ENCODE measurements at regions not wholly inside any gene's neighbourhood (a gene's known extent, or its start where the extent isn't known, plus 50 kb on each side); places are given as distances from the start of the nearest gene placed in this dataset.
"Not testable (repeated sequence)": the region's sequence is repeated elsewhere in the genome, so short reads cannot be mapped to it uniquely, and the experiment has no call there.

GRCh38 chr7:17421941-17422340 lies 123.5 kb downstream of the AHR start:
- H3K9me3 Mint-ChIP-seq = peaks cover 0 to 4% (median under 1%) of the 10 kb centered on the region in 6 donors
- no peaks in the 10 kb centered on the region for H3K4me1 Mint-ChIP-seq
- no peak overlapping the region for H3K4me3 Mint-ChIP-seq
- peaks cover 0 to 2% (median 2%) of the 10 kb centered on the region in 3 donors for H3K27me3 Mint-ChIP-seq (ENCODE audit: low read depth in 3 of 3)
- no peak overlapping the region for H3K27ac Mint-ChIP-seq
- H3K36me3 Mint-ChIP-seq = no peaks in the 10 kb centered on the region
- DNase-seq = no peak

- H3K9me3 Mint-ChIP-seq = peaks cover 0 to 8% (median 4%) of the 10 kb centered on the region in 6 donors
- peaks cover 0 to under 1% (median 0%) of the 10 kb centered on the region in 3 donors for H3K36me3 Mint-ChIP-seq
Observed at GRCh38 chr7:17422966-17423365, 124.5 kb downstream of the AHR start.

DNA sequence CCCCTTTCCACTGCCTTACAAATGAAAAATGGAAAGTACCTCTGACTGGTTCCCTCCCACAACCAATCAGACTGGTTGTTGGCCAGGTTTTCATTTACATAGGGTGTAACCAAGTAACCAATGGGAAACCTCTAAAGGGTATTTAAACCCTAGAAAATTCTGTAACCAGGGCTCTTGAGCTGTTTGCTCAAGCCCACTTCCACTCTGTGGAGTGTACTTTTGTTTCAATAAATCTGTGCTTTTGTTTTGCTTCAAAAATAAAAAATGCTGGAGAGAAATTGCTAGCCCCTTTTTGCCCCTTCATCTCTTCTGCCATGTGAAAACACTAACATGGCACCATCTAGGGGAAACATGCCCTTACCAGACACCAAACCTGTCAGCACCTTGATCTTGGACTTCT lies 129.5 kb downstream of the AHR start:
- H3K36me3 Mint-ChIP-seq = peaks cover 0 to 4% (median 0%) of the 10 kb centered on the region in 3 donors
- no peak overlapping the region for H3K27ac Mint-ChIP-seq
- DNase-seq = no peak
- peaks cover 0 to 2% (median 1%) of the 10 kb centered on the region in 3 donors for H3K27me3 Mint-ChIP-seq (ENCODE audit: low read depth in 3 of 3)
- no peak overlapping the region for H3K4me3 Mint-ChIP-seq
- H3K9me3 Mint-ChIP-seq = peaks cover 0 to 17% (median 10%) of the 10 kb centered on the region in 6 donors
- no peaks in the 10 kb centered on the region for H3K4me1 Mint-ChIP-seq

More at GRCh38 chr7:17422966-17423365, 124.5 kb downstream of the AHR start:
- Mint-ChIP-seq H3K4me3 (no peak overlapping the region), H3K27me3 (ENCODE audit: low read depth in 3 of 3) (peaks cover 0 to 2% (median 2%) of the 10 kb centered on the region in 3 donors), H3K27ac (no peak overlapping the region), H3K4me1 (no peaks in the 10 kb centered on the region)
- DNase-seq = no peak

DNA sequence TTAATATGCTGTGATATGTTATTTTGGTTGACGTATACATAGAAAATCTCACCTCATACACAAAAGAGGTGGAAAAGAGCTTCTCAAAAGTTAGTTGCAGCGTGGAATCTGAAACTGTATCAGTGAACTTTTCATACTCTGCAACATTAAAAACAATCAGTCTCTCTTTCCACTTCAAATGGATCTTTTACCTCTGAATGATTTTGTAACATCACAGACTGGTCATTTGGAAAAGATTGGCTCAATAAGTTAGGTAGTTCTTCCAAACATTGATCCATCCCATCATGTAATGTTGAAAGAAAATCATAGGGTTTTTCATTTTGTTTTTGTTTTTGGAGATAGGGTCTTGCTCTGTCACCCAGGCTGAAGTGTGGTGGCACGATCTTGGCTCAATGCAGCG lies 131.1 kb downstream of the AHR start:
- Mint-ChIP-seq H3K4me3 (no peak overlapping the region), H3K27me3 (ENCODE audit: low read depth in 3 of 3) (peaks cover 0 to 2% (median 1%) of the 10 kb centered on the region in 3 donors), H3K4me1 (no peaks in the 10 kb centered on the region), H3K9me3 (peaks cover 0 to 17% (median 10%) of the 10 kb centered on the region in 6 donors), H3K27ac (no peak overlapping the region), H3K36me3 (peaks cover 0 to 4% (median 0%) of the 10 kb centered on the region in 3 donors)
- DNase-seq = no peak

- Mint-ChIP-seq H3K27ac (no peak overlapping the region), H3K9me3 (peaks cover 0 to 19% (median 9%) of the 10 kb centered on the region in 6 donors), H3K36me3 (peaks cover 0 to 4% (median 0%) of the 10 kb centered on the region in 3 donors), H3K4me3 (no peak overlapping the region), H3K27me3 (ENCODE audit: low read depth in 3 of 3) (peaks cover 0 to 2% (median 1%) of the 10 kb centered on the region in 3 donors), H3K4me1 (no peaks in the 10 kb centered on the region)
- DNase-seq = no peak
Observed at GRCh38 chr7:17432793-17433192, 134.3 kb downstream of the AHR start.

DNA sequence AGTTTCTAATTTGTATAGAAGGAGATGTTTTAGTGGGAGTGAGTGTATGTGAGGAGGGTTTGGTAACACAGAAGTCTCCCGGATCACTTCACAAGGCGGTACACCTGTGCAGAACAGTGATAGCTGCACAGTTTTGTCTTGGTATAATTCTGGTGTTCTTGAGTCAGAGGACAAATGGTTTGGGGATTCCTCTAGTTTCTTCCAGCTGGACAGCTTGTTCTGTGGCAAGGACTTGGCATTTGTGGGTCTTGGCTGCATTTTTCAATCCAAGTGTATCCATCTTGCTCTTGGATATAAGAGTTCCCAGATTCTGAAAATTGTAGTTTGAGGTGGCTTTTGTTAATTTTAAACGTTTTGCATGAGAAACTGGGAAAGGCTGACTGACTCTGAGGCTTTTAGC lies 135.7 kb downstream of the AHR start:
- no peak for DNase-seq
- Mint-ChIP-seq H3K27me3 (ENCODE audit: low read depth in 3 of 3) (peaks cover 0 to 4% (median 0%) of the 10 kb centered on the region in 3 donors), H3K4me3 (no peak overlapping the region), H3K27ac (no peak overlapping the region), H3K4me1 (no peaks in the 10 kb centered on the region), H3K36me3 (no peaks in the 10 kb centered on the region), H3K9me3 (peaks cover 0 to 10% (median 2%) of the 10 kb centered on the region in 6 donors)

- DNase-seq = no peak
- Mint-ChIP-seq H3K27me3 (ENCODE audit: low read depth in 3 of 3) (peaks cover 0 to 4% (median 0%) of the 10 kb centered on the region in 3 donors), H3K9me3 (peaks cover 0 to 10% (median 2%) of the 10 kb centered on the region in 6 donors), H3K4me3 (no peak overlapping the region), H3K4me1 (no peaks in the 10 kb centered on the region), H3K36me3 (no peaks in the 10 kb centered on the region), H3K27ac (no peak overlapping the region)
Observed at GRCh38 chr7:17434841-17435692, 136.6 kb downstream of the AHR start.

GRCh38 chr7:17436126-17436525 lies 137.7 kb downstream of the AHR start:
- H3K9me3 Mint-ChIP-seq = peaks cover 0 to 11% (median 3%) of the 10 kb centered on the region in 6 donors
- H3K27me3 Mint-ChIP-seq (ENCODE audit: low read depth in 3 of 3) = peaks cover 0 to 4% (median 0%) of the 10 kb centered on the region in 3 donors
- no peak for DNase-seq
- H3K27ac Mint-ChIP-seq = no peak overlapping the region
- H3K4me3 Mint-ChIP-seq = no peak overlapping the region
- H3K36me3 Mint-ChIP-seq = no peaks in the 10 kb centered on the region
- H3K4me1 Mint-ChIP-seq = no peaks in the 10 kb centered on the region

DNA sequence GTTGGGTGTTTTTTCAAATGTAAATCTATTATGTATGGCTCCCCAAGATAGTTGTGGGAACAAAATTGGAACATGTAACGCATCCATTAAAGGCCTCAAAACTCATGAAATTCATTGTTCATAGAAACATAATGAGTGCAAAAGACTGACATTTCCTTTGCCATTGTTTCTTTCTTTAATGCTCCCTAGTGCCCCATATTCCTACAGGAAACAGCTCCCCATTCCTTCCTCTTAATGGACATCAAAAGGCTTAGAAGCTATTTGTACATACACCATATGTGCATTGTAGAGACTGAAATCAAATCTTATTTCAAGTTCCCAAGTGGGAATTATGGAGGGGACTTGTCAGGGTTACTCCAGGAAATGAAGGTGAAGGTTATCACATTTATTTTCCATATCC lies 139.1 kb downstream of the AHR start:
- Mint-ChIP-seq H3K4me1 (no peaks in the 10 kb centered on the region), H3K27me3 (ENCODE audit: low read depth in 3 of 3) (peaks cover 0 to 4% (median 0%) of the 10 kb centered on the region in 3 donors)
- no peak for DNase-seq

DNA sequence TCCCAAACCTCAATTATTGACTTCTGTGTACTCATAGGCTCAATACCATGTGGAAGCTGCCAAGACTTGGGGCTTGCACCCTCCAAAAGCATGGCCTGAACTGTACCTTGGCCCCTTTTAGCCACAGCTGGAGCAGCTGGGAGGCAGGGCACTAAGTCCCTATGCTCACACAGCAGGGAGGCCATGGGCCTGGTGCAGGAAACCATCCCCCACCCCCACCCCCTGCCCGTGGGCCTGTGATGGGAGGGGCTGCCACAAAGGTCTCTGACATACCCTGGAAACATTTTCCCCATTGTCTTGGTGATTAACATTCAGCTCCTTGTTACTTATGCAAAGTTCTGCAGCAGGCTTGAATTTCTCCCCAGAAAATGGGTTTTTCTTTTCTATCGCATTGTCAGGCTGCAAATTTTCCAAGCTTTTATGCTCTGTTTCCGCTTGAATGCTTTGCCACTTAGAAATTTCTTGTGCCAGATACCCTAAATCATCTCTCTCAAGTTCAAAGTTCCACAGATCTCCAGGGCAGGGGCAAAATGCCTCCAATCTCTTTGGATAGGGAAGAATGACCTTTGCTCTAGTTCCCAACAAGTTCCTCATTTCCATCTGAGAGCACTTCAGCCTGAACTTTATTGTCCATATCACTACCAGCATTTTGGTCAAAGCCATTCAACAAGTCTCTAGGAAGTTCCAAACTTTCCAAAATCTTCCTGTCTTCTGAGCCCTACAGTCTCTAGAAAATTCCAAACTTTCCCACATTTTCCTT lies 141.8 kb downstream of the AHR start:
- not testable (repeated sequence) for DNase-seq; H3K4me1 Mint-ChIP-seq; H3K4me3 Mint-ChIP-seq; H3K27ac Mint-ChIP-seq; H3K27me3 Mint-ChIP-seq (ENCODE audit: low read depth in 3 of 3); H3K36me3 Mint-ChIP-seq
- peaks cover 0 to 11% (median 3%) of the 10 kb centered on the region in 6 donors for H3K9me3 Mint-ChIP-seq

More for the DNA sequence above, 139.1 kb downstream of the AHR start:
- H3K27ac Mint-ChIP-seq = no peak overlapping the region
- H3K36me3 Mint-ChIP-seq = no peaks in the 10 kb centered on the region
- no peak overlapping the region for H3K4me3 Mint-ChIP-seq
- peaks cover 0 to 11% (median 3%) of the 10 kb centered on the region in 6 donors for H3K9me3 Mint-ChIP-seq

- H3K36me3 Mint-ChIP-seq = no peaks in the 10 kb centered on the region
- no peak for DNase-seq
- peaks cover 0 to 7% (median 3%) of the 10 kb centered on the region in 6 donors for H3K9me3 Mint-ChIP-seq
- no peak overlapping the region for H3K4me3 Mint-ChIP-seq
- peaks cover 0 to 4% (median 0%) of the 10 kb centered on the region in 3 donors for H3K27me3 Mint-ChIP-seq (ENCODE audit: low read depth in 3 of 3)
- no peaks in the 10 kb centered on the region for H3K4me1 Mint-ChIP-seq
- no peak overlapping the region for H3K27ac Mint-ChIP-seq
Observed at GRCh38 chr7:17440831-17441230, 142.4 kb downstream of the AHR start.

DNA sequence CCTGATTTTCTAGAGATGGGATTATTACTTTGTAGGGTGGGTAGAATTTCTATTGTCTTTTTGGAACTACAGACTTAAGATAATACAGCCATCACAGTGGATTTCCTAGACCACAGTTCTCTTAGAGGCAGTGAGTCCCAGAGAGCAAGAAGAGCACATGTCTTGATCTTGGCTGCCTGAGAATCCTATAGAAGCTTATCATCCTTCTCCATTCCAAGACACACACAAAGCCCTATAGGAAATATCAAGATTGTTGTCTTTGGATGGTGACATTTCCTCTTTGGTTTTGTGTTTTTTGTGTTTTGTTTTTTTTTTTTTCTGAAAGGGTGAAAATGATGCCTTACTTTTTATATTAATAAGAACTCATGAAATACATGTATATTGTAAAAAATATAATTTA lies 143.1 kb downstream of the AHR start:
- Mint-ChIP-seq H3K4me3 (no peak overlapping the region), H3K36me3 (no peaks in the 10 kb centered on the region), H3K4me1 (no peaks in the 10 kb centered on the region), H3K9me3 (peaks cover 0 to 8% (median 3%) of the 10 kb centered on the region in 6 donors), H3K27me3 (ENCODE audit: low read depth in 3 of 3) (peaks cover 0 to 4% (median under 1%) of the 10 kb centered on the region in 3 donors), H3K27ac (no peak overlapping the region)
- no peak for DNase-seq

GRCh38 chr7:17444151-17444550 lies 145.7 kb downstream of the AHR start:
- H3K4me1 Mint-ChIP-seq = no peaks in the 10 kb centered on the region
- no peak for DNase-seq
- peaks cover 6 to 26% (median 11%) of the 10 kb centered on the region in 6 donors for H3K9me3 Mint-ChIP-seq
- H3K4me3 Mint-ChIP-seq = no peak overlapping the region
- H3K36me3 Mint-ChIP-seq = peaks cover 0 to 5% (median 0%) of the 10 kb centered on the region in 3 donors
- no peak overlapping the region for H3K27ac Mint-ChIP-seq
- H3K27me3 Mint-ChIP-seq (ENCODE audit: low read depth in 3 of 3) = peaks cover 0 to 5% (median 2%) of the 10 kb centered on the region in 3 donors

GRCh38 chr7:17444673-17445072 lies 146.2 kb downstream of the AHR start:
- no peak for DNase-seq
- peaks cover 6 to 26% (median 11%) of the 10 kb centered on the region in 6 donors for H3K9me3 Mint-ChIP-seq
- no peak overlapping the region for H3K4me3 Mint-ChIP-seq
- peaks cover 0 to 5% (median 0%) of the 10 kb centered on the region in 3 donors for H3K36me3 Mint-ChIP-seq
- H3K27ac Mint-ChIP-seq = no peak overlapping the region
- no peaks in the 10 kb centered on the region for H3K4me1 Mint-ChIP-seq
- peaks cover 0 to 5% (median 0%) of the 10 kb centered on the region in 3 donors for H3K27me3 Mint-ChIP-seq (ENCODE audit: low read depth in 3 of 3)

Measured in immature natural killer cell (primary cell).